ENCODE measurements at regions not wholly inside any gene's neighbourhood (a gene's known extent, or its start where the extent isn't known, plus 50 kb on each side); places are given as distances from the start of the nearest gene placed in this dataset.

DNA sequence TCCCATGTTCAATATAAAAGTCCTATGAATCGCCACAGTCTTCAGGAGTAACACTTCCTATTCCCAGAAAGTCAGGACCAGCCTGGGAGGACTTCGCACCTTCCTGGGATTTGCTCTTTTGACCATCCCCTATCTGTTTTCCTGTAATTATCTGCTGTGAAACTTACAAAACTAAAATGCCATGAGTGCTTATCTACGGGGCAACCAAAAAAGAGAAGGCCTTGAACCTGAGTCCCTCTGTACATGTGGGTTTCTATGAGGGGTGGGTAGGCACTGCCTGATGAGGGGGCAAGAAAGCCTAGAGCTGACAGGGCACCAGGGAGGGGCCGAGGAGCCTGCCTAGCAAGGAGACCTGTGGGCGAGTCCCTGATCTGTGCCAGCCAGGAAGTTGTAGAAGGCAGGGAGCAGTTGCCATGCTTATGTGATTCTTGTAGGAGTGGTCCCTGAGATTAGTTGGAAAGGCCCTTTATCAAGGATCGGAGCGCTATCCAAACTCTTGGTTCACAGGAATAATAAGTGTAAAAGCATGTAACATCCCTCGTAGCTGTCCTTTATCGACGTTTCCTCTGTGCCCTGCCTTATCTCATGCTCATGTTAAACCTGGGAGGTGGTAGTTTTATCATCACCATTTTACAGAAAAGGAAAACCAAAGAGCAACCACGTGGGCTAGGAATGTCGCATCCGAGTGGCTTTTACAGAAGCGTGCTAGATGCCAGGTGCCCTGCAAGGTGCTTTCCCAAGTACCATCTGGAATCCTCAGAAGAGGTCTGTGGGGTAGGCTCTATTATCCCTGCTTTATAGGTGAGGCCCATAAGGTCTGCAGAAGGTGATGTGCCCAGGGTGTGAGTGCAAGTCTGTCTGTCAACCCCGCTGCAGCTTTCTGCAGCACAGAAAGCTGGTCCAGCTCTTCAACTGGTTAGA lies 111.8 kb downstream of the B3GNT2 start:
- Histone ChIP-seq H3K36me3 (ENCODE audit: control insufficient read depth in 1 of 2, insufficient read depth in 2 of 2, low read length in 2 of 2) (no peaks in the 10 kb centered on the region), H3K27ac (ENCODE audit: low read length) (peak overlapping the region; percentile 53), H3K4me3 (ENCODE audit: low read depth in 1 of 2, low read length in 2 of 2) (no peak overlapping the region), H3K27me3 (ENCODE audit: low read depth, low read length) (no peaks in the 10 kb centered on the region), H3K4me1 (ENCODE audit: control insufficient read depth in 1 of 2, insufficient read depth in 2 of 2, low read length in 2 of 2) (peaks cover 16 to 17% of the 10 kb centered on the region in 2 donors), H3K9me3 (ENCODE audit: control insufficient read depth in 1 of 2, low read length in 2 of 2) (no peaks in the 10 kb centered on the region)

- Histone ChIP-seq H3K9me3 (ENCODE audit: control insufficient read depth in 1 of 2, low read length in 2 of 2) (no peaks in the 10 kb centered on the region), H3K4me3 (ENCODE audit: low read depth in 1 of 2, low read length in 2 of 2) (no peak overlapping the region), H3K27me3 (ENCODE audit: low read depth, low read length) (no peaks in the 10 kb centered on the region), H3K36me3 (ENCODE audit: control insufficient read depth in 1 of 2, insufficient read depth in 2 of 2, low read length in 2 of 2) (no peaks in the 10 kb centered on the region), H3K4me1 (ENCODE audit: control insufficient read depth in 1 of 2, insufficient read depth in 2 of 2, low read length in 2 of 2) (peaks cover 16 to 17% of the 10 kb centered on the region in 2 donors), H3K27ac (ENCODE audit: low read length) (peak overlapping the region; percentile 53)
Observed at GRCh38 chr2:62306751-62307468, 111.0 kb downstream of the B3GNT2 start.

- Histone ChIP-seq H3K4me1 (ENCODE audit: control insufficient read depth in 1 of 2, insufficient read depth in 2 of 2, low read length in 2 of 2) (peaks cover 16 to 17% of the 10 kb centered on the region in 2 donors), H3K9me3 (ENCODE audit: control insufficient read depth in 1 of 2, low read length in 2 of 2) (no peaks in the 10 kb centered on the region), H3K36me3 (ENCODE audit: control insufficient read depth in 1 of 2, insufficient read depth in 2 of 2, low read length in 2 of 2) (no peaks in the 10 kb centered on the region)
Observed at GRCh38 chr2:62305421-62306176, 109.7 kb downstream of the B3GNT2 start.

GRCh38 chr2:62304429-62305417 lies 108.8 kb downstream of the B3GNT2 start:
- H3K9me3 ChIP-seq (ENCODE audit: control insufficient read depth in 1 of 2, low read length in 2 of 2), result no peaks in the 10 kb centered on the region
- H3K27ac ChIP-seq (ENCODE audit: low read length), result peak overlapping the region; percentile 34
- peaks cover 16 to 17% of the 10 kb centered on the region in 2 donors for H3K4me1 ChIP-seq (ENCODE audit: control insufficient read depth in 1 of 2, insufficient read depth in 2 of 2, low read length in 2 of 2)

More at GRCh38 chr2:62305421-62306176, 109.7 kb downstream of the B3GNT2 start:
- no peaks in the 10 kb centered on the region for H3K27me3 ChIP-seq (ENCODE audit: low read depth, low read length)
- H3K4me3 ChIP-seq (ENCODE audit: low read depth in 1 of 2, low read length in 2 of 2), result no peak overlapping the region
- H3K27ac ChIP-seq (ENCODE audit: low read length), result no peak overlapping the region

GRCh38 chr2:62303788-62304187 lies 107.9 kb downstream of the B3GNT2 start:
- Histone ChIP-seq H3K27me3 (ENCODE audit: low read depth, low read length) (no peaks in the 10 kb centered on the region), H3K27ac (ENCODE audit: low read length) (no peak overlapping the region), H3K36me3 (ENCODE audit: control insufficient read depth in 1 of 2, insufficient read depth in 2 of 2, low read length in 2 of 2) (no peaks in the 10 kb centered on the region), H3K4me3 (ENCODE audit: low read depth in 1 of 2, low read length in 2 of 2) (no peak overlapping the region), H3K9me3 (ENCODE audit: control insufficient read depth in 1 of 2, low read length in 2 of 2) (no peaks in the 10 kb centered on the region), H3K4me1 (ENCODE audit: control insufficient read depth in 1 of 2, insufficient read depth in 2 of 2, low read length in 2 of 2) (peaks cover 16 to 17% of the 10 kb centered on the region in 2 donors)

More at GRCh38 chr2:62304429-62305417, 108.8 kb downstream of the B3GNT2 start:
- Histone ChIP-seq H3K36me3 (ENCODE audit: control insufficient read depth in 1 of 2, insufficient read depth in 2 of 2, low read length in 2 of 2) (no peaks in the 10 kb centered on the region), H3K4me3 (ENCODE audit: low read depth in 1 of 2, low read length in 2 of 2) (no peak overlapping the region), H3K27me3 (ENCODE audit: low read depth, low read length) (no peaks in the 10 kb centered on the region)

DNA sequence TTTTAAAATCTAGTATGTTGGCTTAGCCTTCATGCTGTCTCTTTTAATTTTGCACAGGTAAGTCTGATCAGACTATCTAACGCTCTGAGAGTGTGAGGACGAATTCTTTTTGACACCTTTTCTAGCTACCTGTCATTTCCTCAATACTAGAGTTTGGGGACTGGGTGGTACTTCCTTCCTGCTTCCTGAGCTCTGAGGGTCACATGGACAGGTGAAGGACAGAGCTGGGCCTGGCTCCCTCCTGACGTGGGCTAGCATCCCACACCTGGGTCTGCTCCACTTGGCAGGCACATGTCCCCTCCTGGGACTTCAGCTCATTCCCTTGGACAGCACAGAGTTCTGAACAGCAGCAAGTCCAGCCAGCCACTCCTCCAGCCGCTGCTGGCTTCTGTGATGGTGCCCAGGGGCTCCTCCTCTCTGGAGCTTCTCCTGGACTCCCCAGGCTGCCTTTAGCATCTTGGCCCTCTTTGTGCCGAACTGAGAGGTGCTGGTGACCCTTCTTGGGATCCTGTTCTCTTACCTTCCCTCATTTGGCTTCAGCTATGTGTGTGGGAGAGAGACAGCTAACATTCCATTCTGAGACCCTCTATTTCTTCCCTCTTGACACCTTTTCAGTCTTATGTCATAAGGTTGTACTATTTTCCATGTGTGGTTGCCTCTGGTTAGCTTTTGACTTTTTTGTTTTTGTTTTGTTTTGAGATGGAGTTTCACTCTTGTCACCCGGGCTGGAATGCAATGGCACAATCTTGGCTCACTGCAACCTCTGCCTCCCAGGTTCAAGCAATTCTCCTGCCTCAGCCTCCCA lies 106.9 kb downstream of the B3GNT2 start:
- no peaks in the 10 kb centered on the region for H3K27me3 ChIP-seq (ENCODE audit: low read depth, low read length)
- no peak overlapping the region for H3K27ac ChIP-seq (ENCODE audit: low read length)
- H3K36me3 ChIP-seq (ENCODE audit: control insufficient read depth in 1 of 2, insufficient read depth in 2 of 2, low read length in 2 of 2), result no peaks in the 10 kb centered on the region
- no peak overlapping the region for H3K4me3 ChIP-seq (ENCODE audit: low read depth in 1 of 2, low read length in 2 of 2)
- H3K9me3 ChIP-seq (ENCODE audit: control insufficient read depth in 1 of 2, low read length in 2 of 2), result no peaks in the 10 kb centered on the region
- H3K4me1 ChIP-seq (ENCODE audit: control insufficient read depth in 1 of 2, insufficient read depth in 2 of 2, low read length in 2 of 2), result peaks cover 16 to 17% of the 10 kb centered on the region in 2 donors

DNA sequence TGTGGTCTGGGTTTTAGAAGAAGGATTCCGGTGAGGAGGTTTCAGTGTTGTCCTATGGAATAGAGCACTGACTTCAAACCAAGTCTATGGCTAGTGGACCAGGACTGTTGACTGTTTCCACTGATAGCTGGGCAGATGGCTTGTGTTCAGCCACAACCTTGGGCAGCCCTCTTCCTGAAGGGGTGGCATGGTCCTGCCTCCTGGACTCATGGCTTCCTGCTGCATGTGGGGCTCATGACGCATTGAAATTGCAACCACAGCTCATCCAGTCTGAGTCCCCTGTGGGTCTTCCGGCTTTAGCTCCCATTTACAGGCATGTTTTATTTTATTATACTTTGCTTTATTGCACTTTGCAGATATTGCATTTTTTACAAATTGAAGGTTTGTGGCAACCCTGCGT lies 105.0 kb downstream of the B3GNT2 start:
- Histone ChIP-seq H3K9me3 (ENCODE audit: control insufficient read depth in 1 of 2, low read length in 2 of 2) (no peaks in the 10 kb centered on the region), H3K4me1 (ENCODE audit: control insufficient read depth in 1 of 2, insufficient read depth in 2 of 2, low read length in 2 of 2) (peaks cover 7 to 10% of the 10 kb centered on the region in 2 donors), H3K27me3 (ENCODE audit: low read depth, low read length) (no peaks in the 10 kb centered on the region), H3K27ac (ENCODE audit: low read length) (no peak overlapping the region), H3K36me3 (ENCODE audit: control insufficient read depth in 1 of 2, insufficient read depth in 2 of 2, low read length in 2 of 2) (no peaks in the 10 kb centered on the region), H3K4me3 (ENCODE audit: low read depth in 1 of 2, low read length in 2 of 2) (no peak overlapping the region)

DNA sequence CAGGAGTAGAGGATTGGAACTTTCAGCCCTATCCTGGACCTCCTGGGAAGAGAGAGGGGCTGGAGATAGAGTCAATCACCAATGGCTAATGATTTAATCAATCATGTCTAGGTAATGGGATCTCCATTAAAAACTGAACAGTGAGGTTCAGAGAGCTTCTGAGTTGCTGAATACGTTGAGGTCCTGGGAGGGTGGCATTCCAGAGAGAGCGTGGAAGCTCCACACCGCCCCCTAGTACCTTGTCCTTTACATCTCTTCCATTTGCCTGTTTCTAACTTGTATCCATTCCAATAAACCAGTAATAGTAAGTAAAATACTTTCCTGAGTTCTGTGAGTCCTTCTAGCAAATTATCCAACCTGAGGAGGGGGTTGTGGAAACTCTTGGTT lies 101.7 kb downstream of the B3GNT2 start:
- H3K36me3 ChIP-seq (ENCODE audit: control insufficient read depth in 1 of 2, insufficient read depth in 2 of 2, low read length in 2 of 2), result no peaks in the 10 kb centered on the region
- no peak overlapping the region for H3K27ac ChIP-seq (ENCODE audit: low read length)
- H3K4me3 ChIP-seq (ENCODE audit: low read depth in 1 of 2, low read length in 2 of 2), result no peak overlapping the region
- H3K27me3 ChIP-seq (ENCODE audit: low read depth, low read length), result no peaks in the 10 kb centered on the region
- peaks cover 11 to 16% of the 10 kb centered on the region in 2 donors for H3K4me1 ChIP-seq (ENCODE audit: control insufficient read depth in 1 of 2, insufficient read depth in 2 of 2, low read length in 2 of 2)
- H3K9me3 ChIP-seq (ENCODE audit: control insufficient read depth in 1 of 2, low read length in 2 of 2), result no peaks in the 10 kb centered on the region

DNA sequence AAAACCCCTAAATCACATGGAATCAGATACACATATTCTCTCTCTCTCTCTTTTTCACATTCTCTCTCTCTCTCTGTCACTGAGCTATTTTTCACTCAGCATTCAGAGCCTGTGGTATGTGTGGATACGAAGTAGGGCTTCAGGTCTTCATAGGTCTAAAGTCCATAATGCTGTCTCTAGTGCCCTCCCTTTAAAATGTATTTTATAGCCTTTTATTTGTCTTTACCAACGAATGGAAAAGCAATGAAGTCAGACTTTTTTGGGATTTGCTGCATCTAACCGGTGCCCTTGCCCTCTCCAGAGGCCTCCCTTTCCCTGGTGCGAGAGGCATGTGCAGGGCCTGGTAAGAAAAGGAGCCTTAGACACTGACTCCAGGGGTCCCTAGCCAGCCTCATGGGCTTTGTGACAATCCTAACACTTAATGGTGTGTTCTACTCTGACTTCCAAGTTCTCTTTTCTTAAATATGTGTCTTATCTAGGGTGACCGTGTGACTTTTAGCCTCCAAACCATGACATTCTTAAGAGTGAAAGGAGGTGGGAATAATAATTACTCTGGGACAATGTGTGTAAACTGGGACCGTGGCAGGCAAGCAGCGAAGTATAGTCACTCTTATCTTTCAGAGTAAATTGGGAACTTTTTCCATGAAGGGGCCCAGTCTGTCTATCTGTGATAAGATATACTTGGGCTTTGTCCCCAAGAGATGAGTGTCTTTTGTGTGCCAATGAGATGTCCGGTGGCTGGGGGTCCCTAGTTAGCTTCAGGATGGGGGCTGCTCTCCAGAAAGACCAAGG lies 101.1 kb downstream of the B3GNT2 start:
- peaks cover 16 to 21% of the 10 kb centered on the region in 2 donors for H3K4me1 ChIP-seq (ENCODE audit: control insufficient read depth in 1 of 2, insufficient read depth in 2 of 2, low read length in 2 of 2)
- H3K36me3 ChIP-seq (ENCODE audit: control insufficient read depth in 1 of 2, insufficient read depth in 2 of 2, low read length in 2 of 2), result no peaks in the 10 kb centered on the region
- H3K27ac ChIP-seq (ENCODE audit: low read length), result no peak overlapping the region
- H3K27me3 ChIP-seq (ENCODE audit: low read depth, low read length), result no peaks in the 10 kb centered on the region
- H3K9me3 ChIP-seq (ENCODE audit: control insufficient read depth in 1 of 2, low read length in 2 of 2), result no peaks in the 10 kb centered on the region
- H3K4me3 ChIP-seq (ENCODE audit: low read depth in 1 of 2, low read length in 2 of 2), result no peak overlapping the region
